ENCODE measurements at regions not wholly inside any gene's neighbourhood (a gene's known extent, or its start where the extent isn't known, plus 50 kb on each side); places are given as distances from the start of the nearest gene placed in this dataset.

GRCh38 chr6:154598399-154598798 lies 87.9 kb upstream of the CNKSR3 start:
- TF ChIP-seq CTCF (IDR thresholded peaks at IDR 0.05; ENCODE audit: borderline replicate concordance, extremely low read depth, low read length, poor library complexity, severe bottlenecking) (no peak), EZH2 (IDR thresholded peaks at IDR 0.05; ENCODE audit: borderline replicate concordance, low read depth, low read length, severe bottlenecking) (no peak)

Measured in DND-41 (cell line).